HAP-1 (cell line): ENCODE measurements at regions not wholly inside any gene's neighbourhood (a gene's known extent, or its start where the extent isn't known, plus 50 kb on each side); places are given as distances from the start of the nearest gene placed in this dataset.
"Not testable (repeated sequence)": the region's sequence is repeated elsewhere in the genome, so short reads cannot be mapped to it uniquely, and the experiment has no call there.

Experiments
- DNase-seq, 2 experiments: peaks; one replicate each; pipeline ENCODE4 v3.0.0-alpha.2; 2016 to 2020; ENCODE audit warnings: low spot score in 2 of 2
- H3K27me3 ChIP-seq: fragments of 250-450 bp; sonication (Bioruptor Pico); 2 replicates; pipeline ENCODE4 v1.5.1; 2020; ENCODE audit warnings: low read depth, mild to moderate bottlenecking, moderate library complexity
- H3K36me3 ChIP-seq: fragments of 250-450 bp; sonication (Bioruptor Pico); replicated peaks from 2 replicates; pipeline ENCODE4 v1.5.1; 2020; ENCODE audit warnings: mild to moderate bottlenecking
- H3K4me1 ChIP-seq: fragments of 250-450 bp; sonication (Bioruptor Pico); 2 replicates; pipeline ENCODE4 v1.5.1; 2020; ENCODE audit warnings: mild to moderate bottlenecking
- H3K4me3 ChIP-seq: fragments of 250-450 bp; sonication (Bioruptor Pico); 2 replicates; pipeline ENCODE4 v1.5.1; 2020; ENCODE audit warnings: mild to moderate bottlenecking, moderate library complexity
- H3K9me3 ChIP-seq: fragments of 250-450 bp; sonication (Bioruptor Pico); 2 replicates; pipeline ENCODE4 v1.5.1; 2020; ENCODE audit warnings: mild to moderate bottlenecking, moderate library complexity
- in situ Hi-C: fragments of 300-500 bp; cut with MboI; formaldehyde crosslinking; loops from 3 replicates; pipeline ENCODE4 v1.14.3; 2020; ENCODE audit warnings: low sequenced_read_pairs, inconsistent platforms, mixed read lengths

- Histone ChIP-seq H3K4me1 (peaks cover 12% of the 10 kb centered on the region), H3K9me3 (no peaks in the 10 kb centered on the region), H3K36me3 (no peaks in the 10 kb centered on the region), H3K4me3 (no peak overlapping the region), H3K27me3 (no peaks in the 10 kb centered on the region)
- DNase-seq, result no peak
- in situ Hi-C loops, result no loop called here
Observed at GRCh38 chr3:177613901-177614300, 416.6 kb upstream of the TBL1XR1 start.

DNA sequence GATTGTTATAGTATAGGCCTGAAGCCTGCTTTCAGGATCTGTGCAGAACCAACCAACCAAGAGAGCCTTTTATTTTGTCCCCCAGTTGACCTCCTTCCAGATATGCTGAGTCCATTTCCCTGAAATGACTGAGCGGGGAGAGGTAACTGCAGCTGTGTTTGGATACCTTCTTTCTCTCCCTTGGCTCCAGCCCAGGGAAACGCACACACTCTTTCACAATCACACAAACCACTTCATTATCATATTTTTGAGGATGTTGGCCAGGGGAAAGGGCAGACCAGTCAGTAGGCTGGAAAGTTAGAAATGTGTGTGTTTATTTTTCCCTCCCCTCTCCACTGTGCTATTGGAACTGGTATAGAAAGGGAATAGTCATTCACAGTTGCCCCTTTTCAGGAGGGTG, 417.7 kb upstream of the TBL1XR1 start:
- Histone ChIP-seq H3K4me3 (no peak overlapping the region), H3K36me3 (no peaks in the 10 kb centered on the region), H3K9me3 (no peaks in the 10 kb centered on the region), H3K4me1 (peaks cover 12% of the 10 kb centered on the region), H3K27me3 (no peaks in the 10 kb centered on the region)
- no peak for DNase-seq
- in situ Hi-C loops, result no loop called here

DNA sequence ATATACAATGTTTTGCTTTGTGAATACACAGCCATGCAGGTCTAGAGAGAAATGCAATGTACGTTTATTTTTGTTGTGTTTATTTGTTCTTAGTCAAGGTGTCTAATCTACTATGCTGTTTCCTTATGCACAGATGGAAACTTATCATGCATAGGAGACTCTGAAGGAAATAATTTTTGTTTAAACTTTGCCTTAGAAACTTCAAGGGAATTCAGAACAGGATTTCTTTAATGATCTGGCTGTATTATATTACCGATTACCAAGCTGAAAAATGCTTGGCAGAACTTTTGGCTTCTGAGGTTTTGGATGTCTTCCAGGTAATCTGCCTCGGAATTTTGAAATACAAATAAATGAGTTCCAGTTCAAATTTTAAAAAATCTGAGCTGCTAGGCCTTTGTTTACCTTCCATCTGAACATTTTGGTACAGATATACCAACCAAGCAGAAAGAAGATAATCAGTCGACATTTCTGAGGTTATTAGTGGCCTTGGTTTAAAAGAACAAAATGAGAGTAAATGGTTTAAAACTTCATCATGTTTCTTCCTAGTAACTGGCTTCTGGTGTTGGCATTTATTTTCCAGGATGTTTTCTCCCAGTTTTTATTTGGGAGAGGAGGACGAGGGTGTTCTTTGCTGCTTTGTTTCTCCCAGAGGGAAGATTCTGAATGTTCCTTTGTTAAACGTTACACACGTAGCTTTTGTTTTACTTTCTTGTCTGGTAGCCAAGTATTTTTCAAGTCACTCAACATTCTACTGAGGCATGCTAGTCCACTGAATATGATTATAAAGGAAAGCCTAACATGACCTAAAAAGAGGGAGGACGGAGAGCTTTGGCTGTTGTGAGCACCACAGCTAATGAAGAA, 421.8 kb upstream of the TBL1XR1 start:
- Histone ChIP-seq H3K9me3 (no peaks in the 10 kb centered on the region), H3K4me3 (no peak overlapping the region), H3K4me1 (peaks cover 4% of the 10 kb centered on the region; the same call in 1 of the 2 replicates), H3K36me3 (no peaks in the 10 kb centered on the region), H3K27me3 (no peaks in the 10 kb centered on the region)
- DNase-seq, result no peak
- in situ Hi-C loops, result no loop called here

- Histone ChIP-seq H3K4me1 (peaks cover 4% of the 10 kb centered on the region; the same call in 1 of the 2 replicates), H3K36me3 (no peaks in the 10 kb centered on the region), H3K9me3 (no peaks in the 10 kb centered on the region), H3K4me3 (no peak overlapping the region), H3K27me3 (no peaks in the 10 kb centered on the region)
- in situ Hi-C loops, result no loop called here
- DNase-seq, result no peak
Observed at GRCh38 chr3:177620073-177620472, 422.8 kb upstream of the TBL1XR1 start.

DNA sequence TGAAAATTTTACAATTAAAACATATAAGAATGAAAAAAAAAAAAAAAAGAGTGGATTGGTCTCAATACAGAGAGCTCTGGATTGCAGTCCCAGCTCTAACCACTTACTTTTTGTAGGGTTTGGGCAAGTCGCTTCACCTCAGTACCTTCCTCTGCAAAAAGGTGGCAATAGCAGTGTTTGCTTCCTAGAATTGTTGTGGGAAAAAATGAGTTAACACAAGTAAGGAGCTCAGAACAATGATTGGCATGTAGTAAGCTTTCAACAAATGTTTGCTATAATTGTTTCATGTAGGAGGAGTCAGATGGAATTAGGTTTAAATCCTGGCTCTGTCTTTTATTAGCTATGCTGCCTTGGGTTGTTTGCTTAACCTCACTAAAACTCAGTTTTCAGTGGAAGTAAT, 425.2 kb upstream of the TBL1XR1 start:
- H3K27me3 ChIP-seq, result no peaks in the 10 kb centered on the region
- in situ Hi-C loops, result no loop called here
- peak in 1 of 2 experiments; percentile 46 for DNase-seq
- H3K36me3 ChIP-seq, result no peaks in the 10 kb centered on the region
- H3K9me3 ChIP-seq, result no peaks in the 10 kb centered on the region
- peaks cover 4% of the 10 kb centered on the region; the same call in 1 of the 2 replicates for H3K4me1 ChIP-seq
- no peak overlapping the region for H3K4me3 ChIP-seq

DNA sequence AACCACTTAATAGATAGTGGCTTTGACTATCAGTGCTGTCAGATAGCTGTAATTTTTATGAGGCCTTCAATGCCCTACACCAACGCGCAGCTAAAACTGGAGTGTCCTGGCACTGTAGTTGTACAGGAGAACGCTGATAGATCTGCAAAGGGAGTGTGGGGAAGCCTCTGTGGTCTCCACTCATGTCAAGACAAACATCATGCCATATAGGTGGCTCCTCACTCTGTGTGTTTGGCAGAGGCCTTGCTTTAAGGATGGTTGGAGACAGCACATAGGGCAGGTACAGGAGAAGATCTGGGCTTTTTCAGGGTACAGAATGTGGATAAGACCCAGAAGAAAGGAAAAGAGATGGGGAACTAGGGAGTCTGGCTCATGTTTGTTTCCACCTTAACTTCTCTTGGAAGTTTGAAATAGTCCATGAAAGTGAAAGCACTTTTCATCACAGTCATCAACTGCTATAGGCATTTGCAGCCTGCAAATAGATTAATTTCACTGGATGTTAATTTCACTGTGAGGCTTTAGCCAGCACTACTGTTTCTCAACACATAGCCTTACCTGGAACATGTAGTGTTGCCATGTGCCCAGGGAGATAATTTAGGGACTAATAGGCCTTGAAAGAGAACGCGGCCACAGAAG, 425.8 kb upstream of the TBL1XR1 start:
- Histone ChIP-seq H3K9me3 (no peaks in the 10 kb centered on the region), H3K36me3 (no peaks in the 10 kb centered on the region), H3K4me3 (no peak overlapping the region), H3K27me3 (no peaks in the 10 kb centered on the region), H3K4me1 (peaks cover 4% of the 10 kb centered on the region; the same call in 1 of the 2 replicates)
- in situ Hi-C loops, result no loop called here
- DNase-seq, result no peak

DNA sequence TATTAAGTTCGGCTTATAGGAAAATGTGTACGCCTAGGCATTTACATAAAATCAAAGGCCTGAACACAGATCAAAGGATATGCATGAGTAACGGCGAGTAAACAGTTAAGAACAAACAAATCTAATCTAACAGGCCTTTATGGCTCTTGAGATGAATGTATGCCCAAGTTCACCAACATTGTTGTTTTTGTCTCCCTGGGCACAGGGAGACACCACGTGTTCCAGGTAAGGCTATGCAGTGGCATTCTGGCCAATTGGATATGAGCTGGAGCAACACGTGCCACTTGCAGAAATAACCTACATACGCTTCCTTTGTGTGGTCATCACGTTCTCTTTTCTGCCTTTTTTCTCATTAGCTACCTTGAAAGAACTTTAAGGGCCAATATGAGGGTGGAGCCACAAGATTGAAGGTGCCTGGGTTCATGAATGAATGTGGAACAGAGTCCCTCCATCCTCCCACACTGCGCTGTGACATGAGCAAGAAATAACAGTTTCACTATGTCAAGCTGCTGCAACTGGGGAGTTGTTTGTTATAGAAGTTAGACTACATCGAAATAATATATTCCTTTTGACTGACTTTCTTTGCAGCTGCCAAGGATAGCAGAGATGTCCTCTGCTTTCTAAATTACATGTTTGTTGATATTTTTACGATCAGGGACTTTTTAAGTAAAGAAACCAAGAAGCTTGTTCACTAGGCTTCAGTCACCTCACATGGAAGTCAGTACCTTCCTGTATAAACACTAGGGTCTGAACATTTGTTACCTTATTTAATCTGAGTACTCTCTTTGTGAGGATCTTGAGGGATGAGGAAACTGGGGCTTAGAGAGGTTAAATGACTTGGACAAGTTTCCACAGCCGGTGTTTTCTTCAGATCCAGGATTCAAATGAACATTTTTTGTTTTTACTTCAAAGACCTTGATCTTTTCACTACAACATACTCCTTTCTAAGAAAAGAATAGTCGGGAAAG, 427.5 kb upstream of the TBL1XR1 start:
- Histone ChIP-seq H3K9me3 (no peaks in the 10 kb centered on the region), H3K4me1 (peaks cover 4% of the 10 kb centered on the region; the same call in 1 of the 2 replicates), H3K27me3 (no peaks in the 10 kb centered on the region), H3K4me3 (no peak overlapping the region), H3K36me3 (no peaks in the 10 kb centered on the region)
- no peak for DNase-seq
- in situ Hi-C loops, result no loop called here

DNA sequence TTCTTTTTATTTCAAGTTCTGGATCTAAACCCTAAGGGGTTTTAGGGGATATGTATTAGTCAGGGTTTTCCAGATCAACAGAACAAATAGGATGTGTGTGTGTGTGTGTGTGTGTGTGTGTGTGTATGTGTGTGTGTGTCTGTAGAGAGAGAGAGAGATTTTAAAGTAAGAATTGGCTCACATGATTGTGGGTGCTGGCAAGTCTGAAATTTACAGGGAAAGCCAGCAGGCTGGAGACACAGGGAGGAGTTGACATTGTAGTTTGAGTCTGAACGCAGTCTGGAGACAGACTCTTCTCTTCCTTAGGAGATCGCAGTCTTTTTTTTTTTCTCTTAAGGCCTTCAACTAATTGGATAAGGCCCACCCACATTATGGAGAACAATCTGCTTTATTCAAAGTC, 428.8 kb upstream of the TBL1XR1 start:
- no peaks in the 10 kb centered on the region for H3K36me3 ChIP-seq
- in situ Hi-C loops, result no loop called here
- H3K4me3 ChIP-seq, result no peak overlapping the region
- H3K4me1 ChIP-seq, result peaks cover 4% of the 10 kb centered on the region; the same call in 1 of the 2 replicates
- H3K27me3 ChIP-seq, result no peaks in the 10 kb centered on the region
- no peak for DNase-seq
- H3K9me3 ChIP-seq, result no peaks in the 10 kb centered on the region

GRCh38 chr3:177628095-177628719, 430.9 kb upstream of the TBL1XR1 start:
- H3K27me3 ChIP-seq, DNase-seq, H3K36me3 ChIP-seq, H3K9me3 ChIP-seq, H3K4me3 ChIP-seq, in situ Hi-C loops, H3K4me1 ChIP-seq: not testable (repeated sequence)

- H3K27me3 ChIP-seq, result no peaks in the 10 kb centered on the region
- H3K4me1 ChIP-seq, result no peaks in the 10 kb centered on the region
- no peak for DNase-seq
- H3K9me3 ChIP-seq, result no peaks in the 10 kb centered on the region
- no peaks in the 10 kb centered on the region for H3K36me3 ChIP-seq
- in situ Hi-C loops, result no loop called here
- H3K4me3 ChIP-seq, result no peak overlapping the region
Observed at GRCh38 chr3:177629276-177629675, 432.0 kb upstream of the TBL1XR1 start.

DNA sequence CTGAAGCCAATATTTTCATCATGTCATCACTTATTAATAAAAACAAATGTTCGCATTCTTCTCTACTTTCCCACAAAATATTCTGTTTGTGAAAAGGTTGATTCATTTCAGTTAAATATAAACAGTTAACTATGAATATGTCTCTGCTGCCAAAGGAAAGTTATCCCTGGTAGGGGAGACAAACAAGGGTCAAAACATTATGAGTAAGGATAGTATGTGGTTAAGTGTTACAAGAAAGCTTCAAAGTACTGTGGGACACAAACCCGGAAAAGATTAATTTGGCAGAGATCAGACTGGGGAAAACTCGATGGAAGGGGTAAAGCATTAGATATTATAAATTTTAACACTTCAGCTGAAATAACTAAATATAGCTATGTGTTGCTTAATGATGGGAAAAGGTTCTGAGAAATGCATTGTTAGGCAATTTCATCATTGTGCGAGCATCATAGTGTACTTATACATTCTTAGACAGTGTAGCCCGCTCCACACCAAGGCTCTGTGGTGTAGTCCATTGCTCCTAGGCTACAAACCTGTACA, 436.5 kb upstream of the TBL1XR1 start:
- H3K36me3 ChIP-seq, result no peaks in the 10 kb centered on the region
- DNase-seq, result no peak

DNA sequence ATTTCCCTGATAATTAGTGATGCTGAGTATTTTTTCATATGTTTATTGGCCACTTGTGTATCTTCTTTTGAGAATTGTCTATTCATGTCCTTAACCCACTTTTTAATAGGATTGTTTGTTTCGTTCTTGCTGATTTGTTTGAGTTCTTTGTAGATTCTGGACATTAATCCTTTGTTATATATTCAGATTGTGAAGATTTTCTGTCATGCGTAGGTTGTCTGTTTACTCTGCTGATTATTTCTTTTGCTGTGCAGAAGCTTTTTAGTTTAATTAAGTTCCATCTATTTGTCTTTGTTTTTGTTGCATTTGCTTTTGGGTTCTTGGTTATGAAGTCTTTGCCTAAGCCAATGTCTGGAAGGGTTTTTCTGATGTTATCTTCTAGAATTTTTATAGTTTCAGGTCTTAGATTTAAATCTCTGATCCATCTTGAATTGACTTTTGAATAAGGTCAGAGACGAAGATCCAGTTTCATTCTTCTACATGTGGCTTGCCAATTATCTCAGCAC, 438.4 kb upstream of the TBL1XR1 start:
- H3K36me3 ChIP-seq, H3K4me1 ChIP-seq: not testable (repeated sequence)

More for the DNA sequence above, 436.5 kb upstream of the TBL1XR1 start:
- Histone ChIP-seq H3K9me3 (no peaks in the 10 kb centered on the region), H3K27me3 (no peaks in the 10 kb centered on the region), H3K4me1 (no peaks in the 10 kb centered on the region), H3K4me3 (no peak overlapping the region)
- in situ Hi-C loops, result no loop called here

More for the DNA sequence above, 438.4 kb upstream of the TBL1XR1 start:
- in situ Hi-C loops, H3K9me3 ChIP-seq, H3K27me3 ChIP-seq, DNase-seq, H3K4me3 ChIP-seq: not testable (repeated sequence)
